Left cardiac atrium (tissue), 4 donors: ENCODE measurements at regions not wholly inside any gene's neighbourhood (a gene's known extent, or its start where the extent isn't known, plus 50 kb on each side); places are given as distances from the start of the nearest gene placed in this dataset.
"Not testable (repeated sequence)": the region's sequence is repeated elsewhere in the genome, so short reads cannot be mapped to it uniquely, and the experiment has no call there.

Experiments
- ATAC-seq, 2 donors: fragments of 200-7000 bp; cut with Tn5 transposase; one replicate each; pipeline ENCODE4 v1.9.1; 2020; ENCODE audit warnings: mild to moderate bottlenecking in 2 of 2, moderate library complexity in 2 of 2
- DNase-seq: peaks from one replicate; pipeline ENCODE4 v3.0.0-alpha.2; 2020
- intact Hi-C, 2 donors: fragments of 100-400 bp; cut with DNase I; formaldehyde crosslinking; loops; one replicate each; pipeline versions ENCODE4 v1.14.1 to v1.15.1; 2022 to 2023
- donor health status: DM: no; HTN: yes; CAD: no.
- donor health status: DM: no; HTN: yes; CAD: no; lungs with severe emphysema.
- donor health status: DM: yes; HTN: yes; CAD: no.
- donor health status: Dilated cardiomyopathy.

GRCh38 chrY:9118704-9119103 is 218.6 kb upstream of the TSPY4 start:
- DNase-seq (no peak), ATAC-seq (no peak)
- intact Hi-C loops = no loop called here

- DNase-seq = no peak
- intact Hi-C loops = no loop called here
- ATAC-seq = no peak
Observed at GRCh38 chrY:9124623-9125022, 212.6 kb upstream of the TSPY4 start.

- ATAC-seq (no peak), DNase-seq (no peak)
- intact Hi-C loops = no loop called here
Observed at GRCh38 chrY:9126545-9126944, 210.7 kb upstream of the TSPY4 start.

- intact Hi-C loops, DNase-seq, ATAC-seq: not testable (repeated sequence)
Observed at GRCh38 chrY:9143366-9143765, 193.9 kb upstream of the TSPY4 start.

- intact Hi-C loops, DNase-seq, ATAC-seq: not testable (repeated sequence)
Observed at GRCh38 chrY:9154552-9154951, 182.7 kb upstream of the TSPY4 start.

GRCh38 chrY:9155721-9156120 is 181.5 kb upstream of the TSPY4 start:
- DNase-seq (no peak), ATAC-seq (no peak)
- intact Hi-C loops = no loop called here

- intact Hi-C loops = no loop called here
- DNase-seq (no peak), ATAC-seq (no peak)
Observed at GRCh38 chrY:9158616-9159015, 178.6 kb upstream of the TSPY4 start.

GRCh38 chrY:9160331-9160730 is 176.9 kb upstream of the TSPY4 start:
- intact Hi-C loops, ATAC-seq, DNase-seq: not testable (repeated sequence)

GRCh38 chrY:9160976-9161375 is 176.3 kb upstream of the TSPY4 start:
- intact Hi-C loops, DNase-seq: not testable (repeated sequence)
- peak in 1 of 2 donors; percentile 94 for ATAC-seq

GRCh38 chrY:9161990-9162389 is 175.3 kb upstream of the TSPY4 start:
- DNase-seq, intact Hi-C loops: not testable (repeated sequence)

GRCh38 chrY:9162424-9162823 is 174.8 kb upstream of the TSPY4 start:
- peak in 1 of 2 donors; percentile 12 for ATAC-seq
- intact Hi-C loops, DNase-seq: not testable (repeated sequence)

More at GRCh38 chrY:9161990-9162389, 175.3 kb upstream of the TSPY4 start:
- peak in 1 of 2 donors; percentile 45 for ATAC-seq

GRCh38 chrY:9177641-9178040 is 159.6 kb upstream of the TSPY4 start:
- DNase-seq, intact Hi-C loops, ATAC-seq: not testable (repeated sequence)

GRCh38 chrY:9184827-9185226 is 152.4 kb upstream of the TSPY4 start:
- DNase-seq, intact Hi-C loops: not testable (repeated sequence)
- peak in 1 of 2 donors; percentile 85 for ATAC-seq

- DNase-seq, intact Hi-C loops: not testable (repeated sequence)
- peak in 1 of 2 donors; percentile 92 for ATAC-seq
Observed at GRCh38 chrY:9207082-9207481, 130.2 kb upstream of the TSPY4 start.

- intact Hi-C loops = no loop called here
- DNase-seq = no peak
- peak in 1 of 2 donors; percentile 47 for ATAC-seq
Observed at GRCh38 chrY:9226409-9226808, 110.9 kb upstream of the TSPY4 start.

- intact Hi-C loops = no loop called here
- DNase-seq (no peak), ATAC-seq (no peak)
Observed at GRCh38 chrY:9257255-9257654, 80.0 kb upstream of the TSPY4 start.

GRCh38 chrY:9257725-9258124 is 79.5 kb upstream of the TSPY4 start:
- DNase-seq (no peak), ATAC-seq (no peak)
- intact Hi-C loops = no loop called here

- intact Hi-C loops = no loop called here
- DNase-seq (no peak), ATAC-seq (peak in 1 of 2 donors; percentile 62)
Observed at GRCh38 chrY:9259368-9259767, 77.9 kb upstream of the TSPY4 start.

GRCh38 chrY:9260426-9260825 is 76.8 kb upstream of the TSPY4 start:
- intact Hi-C loops = no loop called here
- no peak for ATAC-seq
- DNase-seq = no peak

- intact Hi-C loops = no loop called here
- ATAC-seq (no peak), DNase-seq (no peak)
Observed at GRCh38 chrY:9265551-9265950, 71.7 kb upstream of the TSPY4 start.

GRCh38 chrY:9270351-9270750 is 66.9 kb upstream of the TSPY4 start:
- ATAC-seq, DNase-seq, intact Hi-C loops: not testable (repeated sequence)

- intact Hi-C loops, ATAC-seq: not testable (repeated sequence)
Observed at GRCh38 chrY:9272847-9273246, 64.4 kb upstream of the TSPY4 start.

More at GRCh38 chrY:9272847-9273246, 64.4 kb upstream of the TSPY4 start:
- not testable (repeated sequence) for DNase-seq
